Left hindlimb (tissue), 1 donor: ENCODE measurements at regions not wholly inside any gene's neighbourhood (a gene's known extent, or its start where the extent isn't known, plus 50 kb on each side); places are given as distances from the start of the nearest gene placed in this dataset.
"Not testable (repeated sequence)": the region's sequence is repeated elsewhere in the genome, so short reads cannot be mapped to it uniquely, and the experiment has no call there.

Experiments used
- DNase-seq: peaks from one replicate; pipeline ENCODE4 v3.0.0-alpha.2; 2018

DNA sequence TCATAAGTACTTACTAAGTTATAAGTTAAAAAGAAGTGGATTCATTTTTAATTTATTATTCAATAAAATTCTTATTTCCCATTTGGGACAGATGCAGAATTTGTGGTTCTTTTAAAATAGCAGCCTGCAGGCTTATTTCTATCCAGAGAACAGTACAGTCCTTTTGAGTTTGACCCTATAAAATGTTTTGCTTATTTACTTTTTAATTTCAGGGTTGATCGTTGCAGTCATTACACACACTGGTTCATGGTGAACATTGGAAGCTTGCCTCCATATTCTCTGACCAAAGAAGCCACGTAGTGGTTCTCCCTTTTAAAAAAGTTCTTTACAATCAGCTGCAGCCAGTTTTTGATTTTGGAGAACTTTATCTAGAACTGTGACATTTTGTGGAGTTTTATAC is 122.9 kb upstream of the PDE7B start:
- DNase-seq, result no peak

DNA sequence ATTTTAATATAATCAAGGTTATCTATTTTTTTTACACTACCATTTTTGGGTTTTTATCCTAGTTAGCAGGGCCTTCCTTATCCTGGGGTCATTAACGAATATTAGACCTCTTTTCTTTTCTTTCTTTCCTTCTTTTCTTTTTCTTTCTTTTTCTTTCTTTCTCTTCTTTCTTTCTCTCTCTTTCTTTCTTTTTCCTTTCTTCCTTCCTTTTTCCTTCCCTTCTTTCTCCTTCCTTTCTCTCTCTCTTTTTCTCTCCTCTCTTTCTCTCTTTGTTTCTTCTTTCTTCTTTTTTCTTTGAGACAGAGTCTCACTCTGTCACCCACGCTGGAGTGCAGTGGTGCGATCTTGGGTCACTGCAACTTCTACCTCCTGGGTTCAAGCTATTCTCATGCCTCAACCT is 120.4 kb upstream of the PDE7B start:
- no peak for DNase-seq

DNA sequence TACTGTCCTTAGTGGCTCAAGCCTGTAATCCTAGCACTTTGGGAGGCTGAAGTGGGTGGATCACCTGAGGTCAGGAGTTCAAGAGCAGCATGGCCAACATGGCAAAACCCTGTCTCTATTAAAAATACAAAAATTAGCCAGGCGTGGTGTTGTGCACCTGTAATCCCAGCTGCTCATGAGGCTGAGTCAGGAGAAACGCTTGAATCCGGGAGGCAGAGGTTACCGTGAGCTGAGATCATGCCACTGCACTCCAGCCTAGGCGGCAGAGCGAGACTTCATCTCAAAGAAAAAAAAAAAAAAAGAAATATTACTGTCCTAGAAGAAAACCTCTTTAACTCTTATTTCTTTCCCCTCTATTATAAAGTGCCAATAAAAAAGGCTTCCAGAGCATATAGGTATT is 115.2 kb upstream of the PDE7B start:
- DNase-seq, result not testable (repeated sequence)

DNA sequence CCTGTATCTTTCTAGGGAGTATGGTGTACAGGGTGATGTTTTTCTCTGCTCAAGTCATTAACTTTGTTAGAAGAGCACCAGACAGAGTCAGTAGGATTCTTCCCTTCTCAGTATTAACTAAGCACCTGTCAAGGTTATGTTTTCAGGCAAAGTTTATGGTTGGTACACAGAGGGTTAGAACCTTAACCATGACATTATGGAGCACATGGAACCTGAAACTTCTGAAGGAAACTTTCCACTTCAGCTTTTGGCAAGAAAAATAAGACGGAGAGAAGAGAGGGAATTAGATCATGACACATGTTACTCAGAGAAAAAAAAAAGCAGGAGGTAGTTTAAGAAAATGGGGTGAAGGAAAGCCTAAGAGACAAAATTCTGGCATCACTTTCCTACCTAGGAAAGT is 112.9 kb upstream of the PDE7B start:
- no peak for DNase-seq

DNA sequence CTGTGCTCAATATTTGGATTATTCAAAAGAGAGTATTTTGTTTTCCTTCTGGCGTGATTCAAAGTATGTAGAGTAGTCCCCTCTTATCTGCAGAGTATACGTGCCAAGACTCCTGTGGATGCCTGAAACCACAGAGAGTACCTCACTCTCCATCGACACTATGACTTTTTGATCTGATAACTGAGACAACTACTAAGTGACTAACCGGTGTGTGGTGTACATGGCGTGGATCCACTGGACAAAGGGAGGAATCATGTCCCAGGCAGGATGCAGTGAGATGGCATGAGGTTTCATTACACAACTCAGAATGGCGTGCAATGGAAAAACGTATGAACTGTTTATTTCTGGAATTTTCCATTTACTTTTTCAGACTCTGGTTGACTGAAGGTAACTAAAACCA is 112.2 kb upstream of the PDE7B start:
- DNase-seq, result no peak

DNA sequence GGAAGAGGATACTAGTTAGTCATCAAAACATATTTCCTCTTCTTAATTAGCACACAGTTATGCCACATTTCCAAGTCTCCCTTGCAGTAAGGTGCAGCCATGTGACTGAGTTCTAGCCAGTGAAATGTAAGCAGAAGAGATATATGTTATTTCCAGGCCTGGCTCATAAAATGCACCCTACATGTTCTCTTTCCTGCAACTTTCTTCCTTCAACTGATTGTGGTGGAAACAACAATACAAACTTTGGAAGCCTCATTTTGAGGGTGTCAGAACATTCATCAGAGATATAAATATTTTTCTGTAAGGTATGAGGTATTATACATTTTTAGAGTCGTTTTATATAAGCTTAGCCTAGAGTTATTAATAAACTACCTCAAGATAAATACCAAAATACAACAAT is 110.9 kb upstream of the PDE7B start:
- no peak for DNase-seq

DNA sequence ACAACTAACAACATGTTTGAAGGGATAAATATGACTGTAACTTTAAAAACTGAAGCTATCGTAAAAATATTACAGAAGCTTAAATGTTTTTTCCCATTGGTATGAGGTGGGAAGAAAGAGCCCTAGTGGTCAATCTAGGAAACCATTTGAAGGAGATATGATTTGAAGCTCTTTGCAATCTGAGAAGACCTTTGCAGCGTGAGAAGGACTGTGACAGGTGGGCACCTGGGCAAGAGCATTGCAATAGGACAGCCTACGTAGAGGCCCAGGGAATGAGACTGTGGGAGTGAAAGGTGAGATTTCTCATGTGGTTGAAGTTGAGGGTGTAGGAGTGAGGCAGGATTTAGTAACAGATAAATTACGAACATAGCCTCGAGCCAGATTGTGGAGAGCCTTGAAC is 108.0 kb upstream of the PDE7B start:
- no peak for DNase-seq

DNA sequence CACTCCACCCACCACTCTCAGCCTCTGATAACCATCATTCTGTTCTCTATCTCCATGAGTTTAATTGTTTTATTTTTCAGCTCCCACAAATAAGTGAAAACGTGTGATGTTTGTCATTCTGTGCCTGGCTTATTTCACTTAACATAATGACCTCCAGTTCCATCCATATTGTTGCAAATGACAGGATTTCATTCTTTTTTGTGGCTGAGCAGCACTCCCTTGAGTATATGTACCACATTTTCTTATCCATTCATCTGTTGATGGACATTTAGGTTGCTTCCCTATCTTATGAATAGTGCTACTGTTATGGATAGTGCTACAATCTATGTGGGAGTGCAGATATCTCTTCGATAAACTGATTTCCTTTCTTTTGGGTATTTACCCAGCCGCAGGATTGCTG is 103.3 kb upstream of the PDE7B start:
- DNase-seq, result no peak

DNA sequence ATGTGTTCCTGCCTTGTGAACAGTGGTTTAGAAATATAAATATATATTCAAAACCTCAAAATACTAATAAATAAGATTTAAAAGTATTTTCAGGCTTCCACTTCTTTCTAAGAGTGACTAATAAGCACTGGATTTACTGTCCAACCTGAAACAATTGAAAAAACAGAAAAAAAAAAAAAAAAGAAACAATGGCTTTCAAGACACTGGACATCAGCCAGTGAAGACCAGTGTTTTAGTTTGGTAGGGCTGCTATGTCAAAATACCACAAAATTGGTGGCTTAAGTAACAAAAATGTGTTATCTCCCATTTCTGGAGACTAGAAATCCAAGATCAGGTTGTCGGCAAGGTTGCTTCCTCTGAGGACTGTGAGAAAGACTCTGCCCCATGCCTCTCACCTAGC is 101.4 kb upstream of the PDE7B start:
- DNase-seq, result no peak

DNA sequence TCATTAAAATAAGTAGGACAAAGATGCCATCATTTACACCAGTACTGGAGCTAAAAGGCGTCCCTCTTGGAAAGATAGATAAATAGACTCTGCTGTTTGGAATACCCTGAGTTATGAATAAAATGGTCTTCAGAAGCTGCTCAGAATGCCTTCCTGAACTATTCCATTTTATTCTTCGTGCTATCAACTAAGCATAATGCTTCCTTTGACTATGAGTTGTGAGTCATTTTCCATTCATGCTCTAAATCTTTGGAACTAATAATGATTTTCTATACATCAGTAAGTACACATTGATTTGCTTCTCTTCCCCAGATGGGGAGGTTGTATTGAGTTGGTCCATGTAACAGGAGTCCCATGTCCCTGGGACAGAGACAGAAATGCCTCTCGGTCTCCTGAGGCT is 98.3 kb upstream of the PDE7B start:
- DNase-seq, result no peak

DNA sequence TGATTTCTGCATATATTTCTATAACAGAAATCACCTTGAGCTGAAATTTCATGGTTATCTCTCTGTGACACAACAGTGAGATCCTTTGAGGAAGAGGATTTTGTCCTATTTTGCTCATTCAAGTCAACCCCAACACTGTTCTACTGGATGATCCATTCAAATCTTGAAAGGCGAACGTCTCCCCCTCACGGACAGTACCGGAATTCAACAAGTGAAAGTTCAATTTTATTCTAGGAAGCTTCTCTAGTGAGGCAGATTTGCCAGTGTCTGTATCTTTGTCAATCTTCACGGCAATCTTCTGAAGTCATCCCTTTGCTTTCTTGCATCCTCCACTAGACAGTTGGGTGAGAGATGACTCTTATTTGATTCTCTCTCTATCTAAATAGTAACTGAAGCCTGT is 91.7 kb upstream of the PDE7B start:
- no peak for DNase-seq

DNA sequence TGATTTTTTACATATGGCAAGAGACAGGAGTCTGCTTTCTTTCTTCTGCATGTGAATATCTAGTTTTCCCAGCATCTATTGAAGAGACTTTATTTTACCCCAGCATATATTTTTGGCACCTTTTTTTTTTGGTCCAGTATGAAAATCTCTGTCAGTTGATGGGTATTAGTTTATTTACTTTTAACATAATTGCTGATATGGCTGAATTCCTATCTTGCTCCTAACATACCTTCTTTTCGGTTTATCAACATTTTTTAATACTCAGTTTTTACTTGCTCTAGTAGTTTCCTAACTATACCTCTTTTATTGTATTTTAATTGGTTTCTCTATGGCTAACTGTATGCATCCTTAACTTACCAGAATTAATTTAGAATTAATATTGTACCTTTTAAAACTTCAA is 77.5 kb upstream of the PDE7B start:
- DNase-seq, result no peak

DNA sequence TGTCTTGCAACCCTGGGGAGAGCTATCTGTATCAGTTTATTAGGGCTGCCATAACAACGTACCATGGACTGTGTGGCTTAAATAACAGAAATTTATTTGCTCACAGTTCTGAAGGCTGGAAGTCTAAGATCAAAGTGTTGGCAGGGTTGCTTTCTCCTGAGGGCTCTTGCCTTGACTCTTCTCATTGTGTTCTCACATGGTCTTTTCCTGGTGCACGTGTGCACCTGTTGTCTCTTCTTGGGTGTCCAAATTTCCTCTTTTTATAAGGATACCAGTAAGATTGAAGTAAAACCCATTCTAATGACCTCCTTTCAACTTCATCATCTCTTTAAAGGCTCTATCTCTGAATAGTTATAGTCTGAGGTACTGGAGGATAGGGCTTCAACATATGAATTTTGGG is 72.3 kb upstream of the PDE7B start:
- DNase-seq, result no peak

DNA sequence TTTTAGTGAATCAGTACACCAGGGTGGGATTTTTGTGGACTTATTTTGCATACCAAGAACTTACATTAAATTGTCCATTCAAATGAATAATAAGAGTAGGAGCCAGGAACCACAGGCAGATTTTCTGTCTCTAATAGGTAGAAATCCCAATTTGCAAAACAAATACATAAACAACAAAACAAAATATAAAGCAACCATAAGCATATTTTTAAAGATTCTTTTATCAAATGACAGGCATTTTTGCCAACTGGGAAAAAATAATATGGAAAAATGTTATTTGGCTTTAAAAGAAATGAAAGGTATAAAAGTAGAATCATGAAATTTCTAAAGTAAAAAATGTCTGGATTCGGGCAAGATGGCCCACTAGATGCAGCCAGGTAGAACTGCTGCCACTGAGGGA is 71.2 kb upstream of the PDE7B start:
- DNase-seq, result no peak

DNA sequence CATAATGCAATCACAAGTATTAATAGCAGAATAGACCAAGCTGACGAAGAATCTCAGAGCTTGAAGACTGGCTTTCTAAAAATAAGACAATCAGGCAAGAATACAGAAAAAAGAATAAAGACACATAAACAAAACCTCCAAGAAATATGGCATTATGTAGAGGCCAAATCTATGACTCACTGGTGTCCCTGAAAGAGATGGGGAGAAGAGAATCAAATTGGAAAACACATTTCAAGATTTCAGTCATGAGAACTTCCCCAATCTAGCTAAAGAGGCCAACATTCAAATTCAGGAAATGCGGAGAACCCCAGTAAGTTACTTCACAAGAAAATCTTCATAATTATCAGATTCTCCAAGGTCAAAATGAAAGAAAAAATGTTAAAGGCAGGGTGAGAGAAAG is 69.0 kb upstream of the PDE7B start:
- no peak for DNase-seq

DNA sequence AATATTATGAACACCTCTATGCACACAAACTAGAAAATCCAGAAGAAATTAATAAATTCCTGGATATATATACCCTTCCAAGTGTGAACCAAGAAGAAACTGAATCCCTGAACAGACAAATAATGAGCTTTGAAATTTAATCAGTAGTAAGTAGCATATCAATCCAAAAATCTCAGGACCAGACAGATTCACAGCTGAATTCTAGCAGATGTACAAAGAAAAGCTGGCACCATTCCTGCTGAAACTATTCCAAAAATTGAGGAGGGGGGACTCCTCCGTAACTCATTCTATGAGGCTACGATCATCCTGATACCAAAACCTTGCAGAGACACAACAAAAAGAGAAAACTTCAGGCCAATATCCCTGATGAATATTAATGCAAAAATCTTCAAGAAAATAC is 67.0 kb upstream of the PDE7B start:
- no peak for DNase-seq

DNA sequence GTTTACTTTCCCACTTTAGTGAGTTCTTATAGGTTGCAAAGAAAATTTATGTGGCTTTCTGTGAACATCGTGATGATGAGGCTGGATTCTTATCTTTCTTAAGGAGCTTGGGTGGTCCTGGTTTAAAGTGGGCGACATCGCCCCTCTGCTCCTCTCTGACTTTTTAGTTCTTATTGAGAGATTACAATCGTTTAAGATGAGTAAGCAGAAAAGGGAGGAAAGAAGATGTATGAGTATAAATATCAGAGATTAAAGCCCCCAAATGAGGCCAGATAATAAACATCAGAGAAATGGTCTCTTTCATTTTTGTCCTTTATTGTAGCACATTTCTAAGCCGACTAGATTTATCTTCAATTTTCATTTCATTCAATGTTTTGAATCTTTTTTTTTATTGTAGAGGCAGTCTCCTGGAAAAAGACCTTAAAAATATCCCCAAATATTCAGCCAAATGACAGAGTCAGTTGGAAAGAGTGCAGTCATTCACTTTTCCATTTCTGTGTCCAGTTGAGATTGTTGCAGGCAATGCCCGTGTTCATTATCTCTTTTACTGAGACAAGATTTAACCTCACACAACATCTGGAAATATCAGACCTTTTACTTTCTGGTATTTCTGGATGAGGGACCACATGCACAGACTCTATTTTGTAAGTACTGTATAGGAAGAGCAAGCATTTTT is 62.0 kb upstream of the PDE7B start:
- no peak for DNase-seq

DNA sequence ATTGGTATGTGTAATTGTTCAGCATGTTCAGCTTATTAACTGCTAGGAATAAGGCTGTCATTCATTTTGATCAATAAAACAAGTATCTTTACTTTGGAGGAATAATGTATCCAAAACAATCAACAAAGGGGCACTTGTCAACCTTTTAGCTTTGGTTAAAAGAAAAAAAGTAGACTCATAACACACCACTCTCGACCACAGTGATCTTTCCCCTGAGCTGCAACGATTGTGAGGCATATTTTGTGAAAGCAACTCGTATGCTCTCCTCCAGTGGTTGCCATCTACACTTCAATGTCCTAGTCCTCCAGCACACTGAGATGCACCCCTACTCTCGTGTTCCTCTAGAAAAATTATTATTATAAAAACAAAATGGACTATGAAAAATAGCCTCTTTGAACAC is 60.1 kb upstream of the PDE7B start:
- no peak for DNase-seq

DNA sequence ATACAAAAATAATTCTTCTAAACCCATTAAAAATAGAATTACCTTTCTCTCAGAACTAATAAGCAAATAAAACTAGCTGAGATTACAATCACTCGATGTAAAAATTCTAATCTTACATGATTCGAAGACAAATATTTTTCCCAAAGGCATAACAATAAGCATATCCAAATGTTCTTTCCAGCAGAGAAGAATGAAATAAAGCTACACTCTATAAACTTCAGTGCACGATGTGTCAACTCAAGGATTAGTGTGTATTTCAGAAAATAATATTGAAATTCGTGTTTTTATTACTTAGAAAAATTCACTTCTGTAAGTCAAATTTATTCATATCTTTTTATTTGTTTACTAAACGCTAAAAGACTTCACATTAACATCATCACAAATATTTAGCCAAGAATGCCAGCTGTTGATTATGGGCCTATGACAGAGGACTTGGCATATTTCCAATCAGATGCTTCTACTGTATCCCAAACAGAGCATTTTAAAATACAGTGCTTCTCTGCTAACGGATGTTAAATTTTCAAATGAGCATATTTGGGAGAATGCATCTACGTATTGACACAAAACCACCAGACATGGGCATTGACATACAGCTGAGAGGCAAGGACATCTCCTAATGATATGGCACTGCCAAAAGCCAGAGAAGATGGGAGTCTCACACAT is 54.7 kb upstream of the PDE7B start:
- DNase-seq, result no peak

DNA sequence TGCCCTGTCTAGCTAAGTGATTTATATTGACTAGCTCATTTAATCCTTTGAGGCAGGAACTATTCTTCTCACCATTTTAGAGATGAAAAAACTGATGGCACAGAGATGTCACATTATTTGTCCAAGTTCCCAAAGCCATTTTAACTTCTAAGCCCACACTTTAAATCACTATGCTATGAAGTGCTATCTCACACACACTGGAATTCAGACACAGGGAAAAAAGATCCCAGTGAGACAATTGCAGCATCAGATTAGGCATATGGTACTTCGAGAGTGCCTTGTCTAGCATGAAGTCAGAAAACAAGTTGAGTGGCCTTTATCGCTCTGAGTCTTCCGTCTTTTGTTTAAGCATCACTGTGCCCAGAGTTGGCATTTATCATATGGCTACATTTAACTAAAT is 54.1 kb upstream of the PDE7B start:
- no peak for DNase-seq

DNA sequence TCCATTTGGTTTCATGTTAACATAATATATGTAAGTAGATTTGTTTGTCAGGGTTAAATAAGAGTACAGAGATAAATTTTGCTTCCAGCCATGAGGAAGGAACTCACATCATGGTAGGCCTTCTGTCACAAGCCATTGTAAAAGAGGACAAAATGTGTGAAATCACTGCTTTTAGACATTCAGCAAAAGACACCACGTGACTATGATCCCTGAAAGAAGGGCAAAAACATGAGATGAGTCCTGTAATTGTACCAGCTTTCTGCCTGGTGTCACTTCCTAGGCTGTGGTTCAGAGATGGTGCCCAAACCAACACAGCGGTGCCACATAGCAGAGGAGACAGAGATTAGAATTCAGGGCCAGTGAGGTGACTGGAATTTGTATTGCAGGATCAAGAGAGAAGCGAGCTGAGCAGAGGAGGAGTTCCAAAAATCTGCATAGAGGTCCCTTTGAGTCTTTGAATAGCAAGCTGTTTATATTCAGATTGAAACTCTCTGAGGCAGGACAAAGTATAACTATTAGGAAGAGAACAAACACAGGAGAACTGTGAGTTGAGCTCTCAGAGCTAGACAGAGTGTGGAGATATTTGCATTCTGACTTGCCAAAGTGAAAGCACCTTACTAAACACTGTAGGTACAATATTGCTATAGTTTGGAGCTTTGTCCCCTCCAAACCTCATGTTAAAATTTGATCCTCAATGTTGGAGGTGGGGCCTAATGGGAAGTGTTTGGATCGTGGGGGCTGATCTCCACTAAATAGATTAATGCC is 52.6 kb upstream of the PDE7B start:
- DNase-seq, result no peak
